Tibial nerve (tissue), 4 donors: ENCODE measurements at regions not wholly inside any gene's neighbourhood (a gene's known extent, or its start where the extent isn't known, plus 50 kb on each side); places are given as distances from the start of the nearest gene placed in this dataset.

ENCODE experiments used
- DNase-seq, 2 donors: peaks; one replicate each; pipeline ENCODE4 v3.0.0-alpha.2; 2019; ENCODE audit warnings: low spot score in 2 of 2
- H3K27ac ChIP-seq, 4 donors: fragments of 200-600 bp; sonication (generic) in 3 of 4; one replicate each; pipeline ENCODE4 v1.5.1; 2017 to 2019; ENCODE audit warnings: mild to moderate bottlenecking in 1 of 4
- H3K27me3 ChIP-seq, 2 donors: fragments of 200-600 bp; sonication (generic) in 1 of 2; one replicate each; pipeline versions ENCODE4 v1.5.1 to v1.6.0; 2017 to 2019
- H3K36me3 ChIP-seq, 3 donors: fragments of 200-600 bp; sonication (generic); one replicate each; pipeline ENCODE4 v1.5.1; 2018 to 2019
- H3K4me1 ChIP-seq, 4 donors: fragments of 200-600 bp; sonication (generic) in 3 of 4; one replicate each; pipeline ENCODE4 v1.5.1; 2017 to 2019
- H3K4me3 ChIP-seq, 4 donors: fragments of 200-600 bp; sonication (generic) in 3 of 4; one replicate each; pipeline ENCODE4 v1.5.1; 2017 to 2019; ENCODE audit warnings: mild to moderate bottlenecking in 1 of 4, moderate library complexity in 1 of 4
- H3K9me3 ChIP-seq, 4 donors: fragments of 200-600 bp; sonication (generic) in 3 of 4; one replicate each; pipeline ENCODE4 v1.5.1; 2017 to 2019
- CTCF ChIP-seq, 5 experiments: fragments of 200-600 bp in 3 of 5; fragments of 450-650 bp in 2 of 5; sonication (generic) in 3 of 5; IDR thresholded peaks; one replicate each; pipeline ENCODE4 v1.5.1; 2016 to 2019; ENCODE audit warnings: antibody characterized with exemption in 5 of 5, mild to moderate bottlenecking in 3 of 5, moderate library complexity in 2 of 5
- EP300 ChIP-seq, 2 donors: sonication (generic); formaldehyde crosslinking; IDR thresholded peaks; one replicate each; pipeline ENCODE4 v1.6.1; 2017; ENCODE audit warnings: antibody characterized with exemption in 2 of 2, mild to moderate bottlenecking in 1 of 2
- POLR2A ChIP-seq, 2 donors: fragments of 450-650 bp; IDR thresholded peaks; one replicate each; pipeline ENCODE4 v1.6.1; 2017; ENCODE audit warnings: antibody characterized with exemption in 2 of 2, mild to moderate bottlenecking in 2 of 2, moderate library complexity in 2 of 2
- WGBS, 2 donors: methylation state at CpG; one replicate each; pipeline ENCODE4 v1.1.5; 2018; 5-methylcytosine and 5-hydroxymethylcytosine counted together

- no peak for DNase-seq
- Histone ChIP-seq H3K4me3 (no peak overlapping the region), H3K27ac (no peak overlapping the region), H3K27me3 (no peaks in the 10 kb centered on the region), H3K4me1 (no peaks in the 10 kb centered on the region), H3K36me3 (no peaks in the 10 kb centered on the region), H3K9me3 (peaks cover 0 to 7% (median 0%) of the 10 kb centered on the region in 4 donors)
- TF ChIP-seq EP300 (IDR thresholded peaks at IDR 0.05), result no peak
Measured at GRCh38 chr1:198374288-198374687, 166.2 kb downstream of the ATP6V1G3 start.

GRCh38 chr1:198373376-198373775 is 167.1 kb downstream of the ATP6V1G3 start:
- Histone ChIP-seq H3K4me3 (no peak overlapping the region), H3K27me3 (no peaks in the 10 kb centered on the region), H3K9me3 (peaks cover 0 to 7% (median 0%) of the 10 kb centered on the region in 4 donors), H3K4me1 (no peaks in the 10 kb centered on the region), H3K27ac (no peak overlapping the region), H3K36me3 (no peaks in the 10 kb centered on the region)
- WGBS, 2 donors, result 91 to 92% methylated on average over 3 of the region's 3 CpGs
- no peak for TF ChIP-seq POLR2A (IDR thresholded peaks at IDR 0.05)
- no peak for TF ChIP-seq EP300 (IDR thresholded peaks at IDR 0.05)
- no peak for TF ChIP-seq CTCF (IDR thresholded peaks at IDR 0.05)
- DNase-seq, result no peak
